VCaP (cell line): ENCODE measurements at regions not wholly inside any gene's neighbourhood (a gene's known extent, or its start where the extent isn't known, plus 50 kb on each side); places are given as distances from the start of the nearest gene placed in this dataset.
"Not testable (repeated sequence)": the region's sequence is repeated elsewhere in the genome, so short reads cannot be mapped to it uniquely, and the experiment has no call there.

ENCODE experiments used
- H3K27ac ChIP-seq: fragments of 450-650 bp; 2 replicates; pipeline ENCODE4 v1.5.1; 2017
- TF ChIP-seq, protein P1 (sequence below): fragments of 450-650 bp; conservative IDR thresholded peaks from 2 replicates; pipeline ENCODE4 v1.5.1; 2017; ENCODE audit warnings: mild to moderate bottlenecking, moderate library complexity

DNA sequence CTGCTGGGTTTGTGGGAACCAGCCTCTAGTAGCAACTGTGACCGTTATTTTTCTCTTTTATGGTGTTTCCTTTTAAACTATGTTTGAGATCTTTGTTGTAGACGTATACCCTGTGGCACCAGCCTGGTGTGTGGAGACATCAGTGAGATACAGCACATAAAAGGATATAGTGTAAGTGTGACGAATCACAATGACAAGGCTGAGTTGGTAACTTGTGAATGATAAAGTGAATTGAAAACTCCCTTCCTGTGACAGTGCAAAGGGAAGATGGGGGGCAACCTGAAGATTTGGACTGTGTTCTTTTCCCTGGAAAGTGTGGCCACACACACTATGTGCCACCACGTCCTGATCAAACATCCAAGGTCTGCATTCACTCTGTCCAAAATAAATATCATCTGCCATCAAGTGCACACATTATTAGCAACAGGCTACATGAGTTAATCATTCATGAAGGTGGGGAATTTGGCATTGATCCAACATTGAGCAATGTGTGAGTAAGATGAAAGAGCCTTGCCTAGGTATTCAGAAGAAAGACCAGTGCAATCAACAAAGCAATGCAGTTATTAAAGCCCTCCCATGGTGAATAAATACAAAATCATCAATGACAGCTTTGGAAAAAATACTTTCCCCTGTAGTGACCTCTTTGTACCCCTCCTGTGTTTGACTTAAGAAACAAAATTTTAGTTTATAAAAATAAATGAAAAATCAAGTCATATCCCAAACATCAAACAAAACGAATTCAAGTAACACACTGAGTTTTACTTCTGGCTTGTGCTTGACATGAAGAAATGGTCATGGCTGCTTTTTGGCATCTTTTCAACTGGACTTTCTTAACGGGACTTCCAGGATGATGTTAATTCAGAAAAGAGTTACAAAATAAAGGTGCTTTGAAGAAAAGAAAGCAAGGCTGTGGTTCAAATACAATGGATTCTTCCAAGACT lies 1280.5 kb upstream of the ZEB2 start:
- no peak overlapping the region for H3K27ac ChIP-seq
- TF ChIP-seq, protein P1, sequence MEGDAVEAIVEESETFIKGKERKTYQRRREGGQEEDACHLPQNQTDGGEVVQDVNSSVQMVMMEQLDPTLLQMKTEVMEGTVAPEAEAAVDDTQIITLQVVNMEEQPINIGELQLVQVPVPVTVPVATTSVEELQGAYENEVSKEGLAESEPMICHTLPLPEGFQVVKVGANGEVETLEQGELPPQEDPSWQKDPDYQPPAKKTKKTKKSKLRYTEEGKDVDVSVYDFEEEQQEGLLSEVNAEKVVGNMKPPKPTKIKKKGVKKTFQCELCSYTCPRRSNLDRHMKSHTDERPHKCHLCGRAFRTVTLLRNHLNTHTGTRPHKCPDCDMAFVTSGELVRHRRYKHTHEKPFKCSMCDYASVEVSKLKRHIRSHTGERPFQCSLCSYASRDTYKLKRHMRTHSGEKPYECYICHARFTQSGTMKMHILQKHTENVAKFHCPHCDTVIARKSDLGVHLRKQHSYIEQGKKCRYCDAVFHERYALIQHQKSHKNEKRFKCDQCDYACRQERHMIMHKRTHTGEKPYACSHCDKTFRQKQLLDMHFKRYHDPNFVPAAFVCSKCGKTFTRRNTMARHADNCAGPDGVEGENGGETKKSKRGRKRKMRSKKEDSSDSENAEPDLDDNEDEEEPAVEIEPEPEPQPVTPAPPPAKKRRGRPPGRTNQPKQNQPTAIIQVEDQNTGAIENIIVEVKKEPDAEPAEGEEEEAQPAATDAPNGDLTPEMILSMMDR = no peak

DNA sequence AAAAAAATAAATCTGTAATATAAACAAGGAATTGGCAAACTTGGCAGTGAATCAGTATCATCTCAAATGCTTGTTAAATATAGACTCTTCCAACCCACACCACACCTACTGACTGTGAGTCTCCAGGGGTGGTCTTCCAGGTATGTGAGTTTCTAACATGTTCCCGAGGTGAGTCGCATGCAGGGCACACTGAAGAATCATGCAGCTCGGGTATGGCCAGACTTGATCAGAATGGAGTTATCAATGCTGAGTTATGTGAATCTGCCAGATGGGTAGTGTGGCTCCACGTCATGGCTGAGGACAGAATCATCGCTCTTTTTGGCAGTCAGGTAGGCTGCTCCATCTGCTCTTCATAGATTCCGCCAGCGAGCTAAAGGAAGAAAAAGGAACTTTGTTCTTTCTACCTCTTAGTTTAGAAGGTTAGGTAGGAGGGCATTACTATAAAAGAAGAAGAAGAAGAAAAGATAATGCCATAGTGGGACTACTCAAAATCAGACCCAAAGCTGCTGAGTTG lies 1279.7 kb upstream of the ZEB2 start:
- H3K27ac ChIP-seq = no peak overlapping the region
- TF ChIP-seq, protein P1 = no peak

DNA sequence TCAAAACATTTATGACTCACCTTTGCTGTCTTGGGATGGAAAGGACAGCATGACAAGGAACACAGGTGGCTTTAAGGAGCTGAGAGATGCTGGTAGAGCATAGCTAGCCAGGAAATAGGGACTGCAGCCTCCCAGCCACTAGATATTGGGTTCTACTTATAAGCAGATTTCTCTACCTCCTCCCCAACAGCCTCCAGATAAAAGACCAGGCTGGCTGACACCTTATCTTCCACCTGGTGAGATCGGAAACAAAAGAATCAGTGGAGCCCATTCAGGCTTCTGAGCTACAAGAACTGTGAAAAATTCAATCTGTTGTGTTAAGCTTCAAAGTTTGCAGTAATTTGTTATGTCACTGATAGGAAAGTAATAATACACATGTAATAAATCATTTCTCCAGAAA lies 1278.5 kb upstream of the ZEB2 start:
- TF ChIP-seq, protein P1 = no peak
- H3K27ac ChIP-seq = no peak overlapping the region

DNA sequence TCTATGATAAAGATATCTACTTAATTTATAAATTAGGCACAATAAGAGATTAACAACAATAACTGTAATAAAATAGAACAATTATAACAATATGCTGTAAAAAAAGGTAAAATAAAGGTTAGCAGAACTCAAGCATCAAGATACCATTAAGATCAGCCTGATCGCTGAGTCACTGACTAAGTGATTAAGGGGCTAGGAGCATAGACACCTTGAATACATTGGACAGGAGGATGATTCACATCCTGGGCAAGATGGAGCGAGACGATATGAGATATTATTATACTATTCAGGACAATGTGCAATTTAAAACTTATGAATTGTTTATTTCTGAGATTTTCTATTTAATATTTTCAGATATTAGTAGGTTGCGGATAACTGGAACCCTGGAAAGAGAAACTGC lies 1277.8 kb upstream of the ZEB2 start:
- no peak overlapping the region for H3K27ac ChIP-seq
- TF ChIP-seq, protein P1 = no peak

DNA sequence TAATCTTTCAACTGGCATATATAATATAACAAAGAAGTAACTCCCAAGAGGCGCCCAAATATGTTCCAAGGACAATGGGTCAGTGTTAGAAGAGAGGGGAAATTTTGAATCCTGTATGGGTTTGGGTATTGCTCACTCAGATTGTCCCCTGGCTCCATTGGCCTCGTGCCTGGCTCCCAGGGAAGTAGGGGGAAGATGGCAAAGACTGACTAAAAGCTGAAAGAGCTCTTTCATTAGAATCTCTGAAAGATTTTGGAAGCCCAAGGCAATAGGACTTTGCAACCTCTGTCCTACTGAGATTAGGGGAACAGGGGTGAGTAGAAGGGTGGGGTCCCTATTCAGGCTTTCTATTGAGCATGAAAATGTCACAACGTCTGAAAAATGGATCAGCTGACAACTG lies 1272.8 kb upstream of the ZEB2 start:
- H3K27ac ChIP-seq = no peak overlapping the region
- TF ChIP-seq, protein P1 = no peak

DNA sequence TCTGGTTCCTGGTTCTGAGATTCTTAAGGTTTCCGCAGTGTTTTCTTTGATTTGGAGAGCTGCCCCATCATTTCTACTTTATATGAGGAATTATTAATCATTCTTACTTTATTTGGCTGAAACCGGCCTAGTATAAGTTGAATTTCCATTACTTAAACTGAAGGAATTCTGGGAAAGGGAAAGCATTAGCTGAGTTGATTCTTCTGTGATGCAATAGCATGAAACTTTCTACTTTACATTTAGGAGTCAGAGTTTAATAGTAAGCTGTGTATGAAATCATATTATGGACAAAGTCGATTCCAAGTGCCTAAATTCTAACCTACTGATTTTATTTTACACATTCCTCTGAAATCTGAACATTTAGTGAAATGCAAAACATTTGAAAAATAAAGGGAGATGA lies 1269.7 kb upstream of the ZEB2 start:
- H3K27ac ChIP-seq = no peak overlapping the region
- TF ChIP-seq, protein P1 = no peak

DNA sequence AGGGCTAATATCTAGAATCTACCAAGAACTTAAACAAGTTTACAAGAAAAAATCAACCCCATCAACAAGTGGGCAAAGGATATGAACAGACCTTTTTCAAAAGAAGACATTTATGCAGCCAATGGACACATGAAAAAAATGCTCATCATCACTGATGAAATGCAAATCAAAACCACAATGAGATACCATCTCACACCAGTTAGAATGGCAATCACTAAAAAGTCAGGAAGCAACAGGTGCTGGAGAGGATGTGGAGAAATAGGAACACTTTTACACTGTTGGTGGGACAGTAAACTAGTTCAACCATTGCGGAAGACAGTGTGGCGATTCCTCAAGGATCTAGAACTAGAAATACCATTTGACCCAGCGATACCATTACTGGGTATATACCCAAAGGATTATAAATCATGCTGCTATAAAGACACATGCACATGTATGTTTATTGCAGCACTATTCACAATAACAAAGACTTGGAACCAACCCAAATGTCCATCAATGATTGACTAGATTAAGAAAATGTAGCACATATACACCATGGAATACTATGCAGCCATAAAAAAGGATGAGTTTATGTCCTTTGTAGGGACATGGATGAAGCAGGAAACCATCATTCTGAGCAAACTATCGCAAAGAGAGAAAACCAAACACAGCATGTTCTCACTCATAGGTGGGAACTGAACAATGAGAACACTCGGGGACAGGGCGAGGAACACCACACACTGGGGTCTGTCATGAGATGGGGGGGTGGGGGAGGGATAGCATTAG lies 1267.9 kb upstream of the ZEB2 start:
- H3K27ac ChIP-seq = not testable (repeated sequence)

DNA sequence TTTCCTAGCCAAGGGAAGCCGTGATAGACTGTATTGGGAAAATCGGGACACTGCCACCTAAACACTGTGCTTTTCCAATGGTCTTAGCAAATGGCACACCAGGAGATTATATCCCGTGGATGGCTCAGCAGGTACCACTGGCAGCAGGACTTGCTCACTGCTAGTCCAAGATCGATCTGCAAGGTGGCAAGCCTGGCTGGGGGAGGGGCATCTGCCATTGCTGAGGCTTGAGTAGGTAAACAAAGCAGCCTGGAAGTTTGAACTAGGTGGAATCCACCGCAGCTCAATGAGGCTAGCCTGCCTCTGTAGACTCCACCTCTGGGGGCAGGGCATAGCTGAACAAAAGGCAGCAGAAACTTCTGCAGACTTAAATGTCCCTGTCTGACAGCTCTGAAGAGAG lies 1262.7 kb upstream of the ZEB2 start:
- H3K27ac ChIP-seq = not testable (repeated sequence)
